Common myeloid progenitor, CD34-positive (primary cell): ENCODE measurements at regions not wholly inside any gene's neighbourhood (a gene's known extent, or its start where the extent isn't known, plus 50 kb on each side); places are given as distances from the start of the nearest gene placed in this dataset.

Source experiments
- CTCF ChIA-PET: fragments of 350-600 bp; sonication (Branson Sonifier 250); formaldehyde crosslinking; loops from one replicate; lab custom pipeline; 2021; ENCODE audit warnings: antibody characterized with exemption; lab: Charles Lee
- POLR2A ChIA-PET: fragments of 350-600 bp; sonication (Branson Sonifier 250); formaldehyde crosslinking; loops from one replicate; lab custom pipeline; 2021; ENCODE audit warnings: antibody characterized with exemption; lab: Charles Lee
- DNase-seq, 3 donors: peaks; one replicate each; pipeline versions ENCODE4 v3.0.0 to v3.0.0-alpha.2; 2013
- H3K27ac ChIP-seq, 2 experiments: 1 replicate in 1 of 2; 2 replicates in 1 of 2; pipeline ENCODE4 v1.7.0; 2013; ENCODE audit warnings: inconsistent platforms in 2 of 2, low read length in 2 of 2, mild to moderate bottlenecking in 2 of 2, low read depth in 1 of 2, moderate library complexity in 1 of 2; ENCODE audit not compliant: severe bottlenecking in 2 of 2, insufficient read depth in 1 of 2, poor library complexity in 1 of 2
- H3K27me3 ChIP-seq, 5 experiments: replicated peaks in 2 of 5; 1 replicate in 3 of 5; 2 replicates in 2 of 5; pipeline versions ENCODE4 v1.6.1 to v1.7.0; 2013; ENCODE audit warnings: low read length in 4 of 5, mild to moderate bottlenecking in 2 of 5, moderate library complexity in 2 of 5, inconsistent platforms in 1 of 5; ENCODE audit not compliant: insufficient read depth in 5 of 5, control insufficient read depth in 4 of 5
- H3K36me3 ChIP-seq, 4 experiments: 1 replicate in 2 of 4; 2 replicates in 2 of 4; pipeline versions ENCODE4 v1.6.1 to v1.7.0; 2013; ENCODE audit warnings: low read length in 3 of 4, control low read depth in 1 of 4, mild to moderate bottlenecking in 1 of 4; ENCODE audit not compliant: control insufficient read depth in 4 of 4, insufficient read depth in 4 of 4
- H3K4me1 ChIP-seq, 4 experiments: 1 replicate in 3 of 4; 2 replicates in 1 of 4; pipeline versions ENCODE4 v1.6.1 to v1.7.1; 2013; ENCODE audit warnings: low read length in 3 of 4, mild to moderate bottlenecking in 3 of 4, control low read depth in 1 of 4, inconsistent platforms in 1 of 4, moderate library complexity in 1 of 4; ENCODE audit not compliant: control insufficient read depth in 4 of 4, insufficient read depth in 4 of 4; ENCODE audit errors: control extremely low read depth in 1 of 4
- H3K4me3 ChIP-seq, 7 experiments: 1 replicate in 4 of 7; 2 replicates in 3 of 7; pipeline versions ENCODE4 v1.5.1 to v1.7.0; 2013; ENCODE audit warnings: mild to moderate bottlenecking in 7 of 7, low read length in 6 of 7, moderate library complexity in 6 of 7, inconsistent platforms in 2 of 7, low read depth in 2 of 7, control low read depth in 1 of 7; ENCODE audit not compliant: insufficient read depth in 4 of 7, control insufficient read depth in 1 of 7; ENCODE audit errors: extremely low read depth in 1 of 7
- H3K9me3 ChIP-seq, 5 experiments: 1 replicate in 4 of 5; 2 replicates in 1 of 5; pipeline versions ENCODE4 v1.6.1 to v1.7.1; 2013; ENCODE audit warnings: low read length in 4 of 5, mild to moderate bottlenecking in 2 of 5, inconsistent platforms in 1 of 5, low read depth in 1 of 5, moderate library complexity in 1 of 5; ENCODE audit not compliant: control insufficient read depth in 4 of 5, insufficient read depth in 2 of 5; ENCODE audit errors: control extremely low read depth in 1 of 5
- WGBS: methylation state at CpG from one replicate; pipeline ENCODE4 v1.1.5; 2013; ENCODE audit not compliant: insufficient coverage; 5-methylcytosine and 5-hydroxymethylcytosine counted together

- H3K27ac ChIP-seq = no peak overlapping the region
- ChIA-PET POLR2A (interaction anchor here (0.5 kb wide), 1 partner anchor 17 kb away, joined by 3 read pairs; no protein-coding TSS in a partner anchor), CTCF (interaction anchor here (0.8 to 9.7 kb wide), 10 partner anchors 9 to 449 kb away, joined by 3 to 139 read pairs (median 5); no protein-coding TSS in a partner anchor)
- peaks cover 0 to 7% (median 4%) of the 10 kb centered on the region in 4 experiments for H3K4me1 ChIP-seq
- no peaks in the 10 kb centered on the region for H3K36me3 ChIP-seq
- WGBS = 4% methylated on average over 20 of the region's 50 CpGs
- DNase-seq = peak; percentile 46 to 64 (median 63)
- H3K9me3 ChIP-seq = peaks cover 0 to 5% (median 0%) of the 10 kb centered on the region in 5 experiments
- peak overlapping the region in 6 of 7 experiments; percentile 32 to 76 (median 58) for H3K4me3 ChIP-seq
- H3K27me3 ChIP-seq = peaks cover 2 to 52% (median 15%) of the 10 kb centered on the region in 5 experiments
These were observed 60.8 kb upstream of the MAP3K4 start for GRCh38 chr6:160930547-160931377.

DNA sequence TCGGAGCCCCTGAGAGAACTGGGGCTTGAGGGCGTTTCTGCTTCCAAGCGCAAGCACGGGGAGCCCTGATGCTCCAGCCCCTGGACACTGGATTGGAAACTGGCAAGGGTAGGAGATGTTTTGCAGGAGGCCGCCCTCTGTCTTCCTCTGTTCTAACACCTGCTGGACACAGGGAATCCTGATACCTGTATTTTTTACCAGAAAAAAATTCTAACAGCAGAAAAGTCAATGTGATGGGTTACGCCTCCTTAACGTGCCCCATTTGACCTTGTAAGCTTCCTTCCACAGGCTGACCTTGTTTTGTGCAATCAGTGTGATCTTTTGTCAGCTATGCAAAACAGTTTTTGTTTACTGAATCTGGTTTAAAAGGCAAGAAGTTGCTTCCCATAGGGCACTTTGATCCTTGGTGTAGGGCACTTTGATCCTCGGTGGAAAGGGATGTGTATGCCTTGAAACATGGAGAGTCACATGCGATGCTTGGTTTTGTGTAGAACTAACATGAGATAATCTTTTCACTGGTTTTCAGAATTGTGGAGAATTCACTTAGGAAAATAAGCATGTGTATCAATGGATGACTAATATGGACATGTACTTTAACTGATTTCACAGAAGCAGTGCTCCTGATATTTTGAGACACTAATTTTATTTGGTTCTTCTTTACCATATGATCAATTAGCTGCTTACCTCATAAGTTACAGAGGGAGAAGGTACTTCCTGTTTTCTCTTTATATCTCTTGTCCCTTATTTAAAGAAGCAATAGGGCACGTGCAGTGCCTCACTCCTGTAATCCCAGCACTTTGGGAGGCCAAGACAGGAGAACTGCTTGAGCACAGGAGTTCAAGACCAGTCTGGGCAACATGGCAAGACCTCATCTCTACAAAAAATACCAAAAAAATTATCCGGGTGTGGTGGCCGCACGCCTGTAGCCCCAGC, 59.9 kb upstream of the MAP3K4 start:
- Histone ChIP-seq H3K27ac (no peak overlapping the region), H3K27me3 (peaks cover 2 to 47% (median 15%) of the 10 kb centered on the region in 5 experiments), H3K4me1 (peaks cover 0 to 7% (median 4%) of the 10 kb centered on the region in 4 experiments), H3K4me3 (peak overlapping the region in 2 of 7 experiments; percentile 65 to 76), H3K36me3 (no peaks in the 10 kb centered on the region), H3K9me3 (peaks cover 0 to 5% (median 0%) of the 10 kb centered on the region in 5 experiments)
- peak in 2 of 3 donors; percentile 21 to 24 for DNase-seq
- 60% methylated on average over 6 of the region's 13 CpGs for WGBS
- ChIA-PET POLR2A (no interaction called here), CTCF (interaction anchor here (0.8 to 9.7 kb wide), 10 partner anchors 9 to 448 kb away, joined by 3 to 139 read pairs (median 5); no protein-coding TSS in a partner anchor)

DNA sequence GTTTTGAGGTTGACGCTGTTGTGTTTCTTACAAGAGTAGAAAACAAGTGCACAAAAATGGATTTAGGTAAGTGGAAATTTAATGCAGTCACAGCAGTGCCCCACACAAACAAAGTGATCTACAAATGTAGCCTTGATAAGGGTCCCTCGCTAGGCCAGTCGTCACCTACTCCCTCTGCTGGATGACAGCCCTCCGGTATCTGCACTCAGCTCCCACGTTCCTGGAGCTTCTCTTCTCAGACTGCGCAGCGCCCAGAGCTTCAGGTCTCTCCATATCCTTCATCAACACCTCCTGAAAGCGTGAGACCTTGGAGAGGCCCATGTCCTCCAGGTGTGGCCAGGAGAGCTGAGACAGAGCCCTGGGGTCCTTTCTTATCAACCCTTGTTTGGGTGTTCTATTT, 58.3 kb upstream of the MAP3K4 start:
- H3K36me3 ChIP-seq = no peaks in the 10 kb centered on the region
- peaks cover 0 to 5% (median 0%) of the 10 kb centered on the region in 5 experiments for H3K9me3 ChIP-seq
- H3K27me3 ChIP-seq = peaks cover 0 to 43% (median 11%) of the 10 kb centered on the region in 5 experiments
- CTCF ChIA-PET = interaction anchor here (1.4 to 9.7 kb wide), 2 partner anchors 440 to 485 kb away, joined by 3 to 139 read pairs; no protein-coding TSS in a partner anchor
- POLR2A ChIA-PET = no interaction called here
- WGBS = 80% methylated on average over 8 of the region's 8 CpGs
- DNase-seq = no peak
- H3K27ac ChIP-seq = no peak overlapping the region
- H3K4me1 ChIP-seq = peaks cover 0 to 7% (median 4%) of the 10 kb centered on the region in 4 experiments
- no peak overlapping the region for H3K4me3 ChIP-seq

DNA sequence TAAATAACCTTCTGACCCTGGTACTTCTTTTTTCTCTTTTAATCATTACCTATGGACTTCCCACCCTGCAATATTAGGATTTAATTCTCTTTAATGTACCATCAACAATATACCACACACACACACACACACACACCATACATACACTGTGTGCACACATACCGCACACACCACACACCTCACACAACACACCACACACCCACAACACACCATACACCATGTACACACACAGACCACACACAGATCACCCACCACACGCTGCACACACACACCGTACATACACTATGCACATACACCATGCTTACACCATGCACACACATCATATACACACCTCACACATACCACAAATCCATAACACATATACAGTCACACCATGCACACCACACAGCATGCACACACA, 57.4 kb upstream of the MAP3K4 start:
- H3K27ac ChIP-seq = no peak overlapping the region
- H3K4me3 ChIP-seq = no peak overlapping the region
- DNase-seq = no peak
- ChIA-PET CTCF (interaction anchor here (9.7 kb wide), 1 partner anchor 439 kb away, joined by 139 read pairs; no protein-coding TSS in a partner anchor), POLR2A (no interaction called here)
- no peaks in the 10 kb centered on the region for H3K36me3 ChIP-seq
- peaks cover 0 to 43% (median 11%) of the 10 kb centered on the region in 5 experiments for H3K27me3 ChIP-seq
- peaks cover 0 to 7% (median 4%) of the 10 kb centered on the region in 4 experiments for H3K4me1 ChIP-seq
- H3K9me3 ChIP-seq = peaks cover 0 to 5% (median 0%) of the 10 kb centered on the region in 5 experiments
- WGBS = 100% methylated on average over 2 of the region's 3 CpGs

DNA sequence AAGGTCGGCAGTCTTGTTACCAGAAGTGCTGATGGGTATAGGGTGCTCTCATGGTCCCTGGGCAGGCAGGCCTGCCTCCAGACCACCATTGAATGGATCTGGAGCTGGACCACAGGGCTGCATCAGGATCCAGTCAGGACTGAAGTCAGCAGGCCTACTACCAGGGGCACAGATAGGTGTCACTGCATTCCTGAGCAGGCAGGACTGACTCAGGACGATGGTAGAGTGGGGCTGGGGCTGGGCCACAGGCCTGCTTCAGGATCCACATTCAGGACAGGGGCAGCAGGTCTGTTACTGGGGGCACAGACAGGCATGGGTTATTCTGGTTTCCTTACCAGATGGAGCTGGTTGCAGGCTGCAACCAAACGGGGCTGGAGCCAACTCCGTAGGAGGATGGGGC, 51.4 kb upstream of the MAP3K4 start:
- peaks cover 0 to 4% (median 3%) of the 10 kb centered on the region in 5 experiments for H3K9me3 ChIP-seq
- no peak for DNase-seq
- H3K4me3 ChIP-seq = no peak overlapping the region
- no peak overlapping the region for H3K27ac ChIP-seq
- POLR2A ChIA-PET = no interaction called here
- H3K36me3 ChIP-seq = no peaks in the 10 kb centered on the region
- H3K4me1 ChIP-seq = no peaks in the 10 kb centered on the region
- WGBS = 90% methylated on average over 4 of the region's 4 CpGs
- H3K27me3 ChIP-seq = peaks cover 0 to 8% (median 0%) of the 10 kb centered on the region in 5 experiments
- CTCF ChIA-PET = interaction anchor here (1.3 to 1.5 kb wide), 2 partner anchors 9 to 11 kb away, joined by 4 to 6 read pairs; no protein-coding TSS in a partner anchor
